HL-60 (cell line): ENCODE measurements at regions not wholly inside any gene's neighbourhood (a gene's known extent, or its start where the extent isn't known, plus 50 kb on each side); places are given as distances from the start of the nearest gene placed in this dataset.

Experiments
- DNase-seq, 2 experiments: peaks; one replicate each; pipeline ENCODE4 v3.0.0-alpha.2; 2010 to 2020; ENCODE audit warnings: low read depth in 1 of 2, low spot score in 1 of 2
- H3K27ac ChIP-seq: fragments of 250-450 bp; sonication (Bioruptor Pico); replicated peaks from 2 replicates; pipeline ENCODE4 v1.5.1; 2020; ENCODE audit warnings: mild to moderate bottlenecking, moderate library complexity
- H3K27me3 ChIP-seq: fragments of 250-450 bp; sonication (Bioruptor Pico); 2 replicates; pipeline ENCODE4 v1.5.1; 2021; ENCODE audit warnings: mild to moderate bottlenecking, moderate library complexity; ENCODE audit not compliant: insufficient read depth, poor library complexity, severe bottlenecking
- H3K4me3 ChIP-seq: replicated peaks from 2 replicates; pipeline ENCODE4 v1.5.1; 2011; ENCODE audit warnings: mild to moderate bottlenecking, control low read depth, low read length; ENCODE audit not compliant: insufficient read depth
- CTCF ChIP-seq: IDR thresholded peaks from one replicate; pipeline ENCODE4 v1.5.1; 2011; ENCODE audit warnings: low read length, control low read depth, inconsistent platforms; ENCODE audit not compliant: insufficient read depth
- GABPA ChIP-seq: IDR thresholded peaks from 2 replicates; pipeline ENCODE4 v1.6.1; 2012; ENCODE audit warnings: low read depth
- POLR2AphosphoS5 ChIP-seq: IDR thresholded peaks from 2 replicates; pipeline ENCODE4 v1.6.1; 2012; ENCODE audit warnings: low read depth
- REST ChIP-seq: IDR thresholded peaks from 2 replicates; pipeline ENCODE4 v1.6.1; 2012; ENCODE audit warnings: low read depth; ENCODE audit not compliant: insufficient replicate concordance
- SPI1 ChIP-seq: IDR thresholded peaks from 2 replicates; pipeline ENCODE4 v1.6.1; 2012; ENCODE audit warnings: low read depth, mild to moderate bottlenecking, borderline replicate concordance

DNA sequence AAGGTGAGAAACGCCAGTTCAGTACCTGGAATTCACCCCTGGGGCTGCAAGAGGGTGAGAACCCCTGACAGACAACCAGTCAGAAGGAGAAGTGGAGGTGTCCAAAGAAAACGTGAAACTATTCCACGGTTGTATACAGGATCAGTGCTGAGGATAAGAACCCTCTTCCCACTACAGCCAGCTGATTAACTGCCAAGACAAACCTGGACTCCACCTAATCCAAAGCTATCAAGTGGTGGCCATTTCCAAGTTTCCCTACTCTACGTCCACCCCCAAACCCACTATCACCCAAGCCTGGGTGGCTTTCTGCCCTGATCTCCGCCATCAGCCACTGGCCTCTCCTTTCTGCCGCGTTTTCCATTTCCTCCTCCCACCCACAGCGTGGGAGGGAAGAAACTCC is 312.3 kb upstream of the ID2 start:
- Histone ChIP-seq H3K27me3 (no peaks in the 10 kb centered on the region), H3K4me3 (no peak overlapping the region), H3K27ac (no peak overlapping the region)
- no peak for TF ChIP-seq POLR2AphosphoS5
- TF ChIP-seq SPI1 = no peak
- TF ChIP-seq REST = no peak
- TF ChIP-seq GABPA = no peak
- no peak for TF ChIP-seq CTCF
- DNase-seq = no peak

- no peaks in the 10 kb centered on the region for H3K27me3 ChIP-seq
- H3K4me3 ChIP-seq = no peak overlapping the region
- TF ChIP-seq SPI1 = no peak
- no peak for TF ChIP-seq GABPA
- no peak for TF ChIP-seq CTCF
- no peak for TF ChIP-seq POLR2AphosphoS5
- no peak for TF ChIP-seq REST
- DNase-seq = no peak
- no peak overlapping the region for H3K27ac ChIP-seq
Observed at GRCh38 chr2:8370258-8370802, 311.5 kb upstream of the ID2 start.

DNA sequence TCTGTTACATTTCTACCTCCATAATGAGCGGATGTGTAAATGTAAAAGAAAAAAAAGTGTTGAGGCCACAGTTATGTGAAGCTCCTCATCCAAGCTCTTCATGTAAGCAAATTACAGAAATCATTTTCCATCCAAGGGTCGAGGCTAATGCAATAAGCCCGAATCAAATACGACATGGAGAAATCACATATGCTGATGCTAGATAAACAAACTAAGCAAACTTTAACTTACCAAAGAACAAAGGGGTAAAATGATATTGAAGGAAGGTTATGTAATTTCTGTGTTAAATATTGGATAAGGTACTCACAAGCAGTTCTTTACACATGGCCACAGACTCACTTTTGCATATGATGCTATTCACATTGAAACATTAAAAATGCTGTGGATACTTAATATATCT is 310.2 kb upstream of the ID2 start:
- Histone ChIP-seq H3K4me3 (no peak overlapping the region), H3K27me3 (no peaks in the 10 kb centered on the region), H3K27ac (no peak overlapping the region)
- no peak for TF ChIP-seq CTCF
- no peak for TF ChIP-seq GABPA
- no peak for TF ChIP-seq SPI1
- no peak for TF ChIP-seq POLR2AphosphoS5
- TF ChIP-seq REST = no peak
- no peak for DNase-seq
